Gastroesophageal sphincter (tissue), 4 donors: ENCODE measurements at regions not wholly inside any gene's neighbourhood (a gene's known extent, or its start where the extent isn't known, plus 50 kb on each side); places are given as distances from the start of the nearest gene placed in this dataset.

Source experiments
- ATAC-seq: fragments of 150-250 bp; one replicate; pipeline ENCODE4 v1.9.1; 2016; ENCODE audit warnings: mild to moderate bottlenecking, moderate library complexity
- H3K27ac ChIP-seq, 4 donors: fragments of 200-600 bp; sonication (generic) in 3 of 4; 1 replicate in 3 of 4; 2 replicates in 1 of 4; pipeline ENCODE4 v1.5.1; 2016 to 2019
- H3K27me3 ChIP-seq: fragments of 200-600 bp; sonication (generic); one replicate; pipeline ENCODE4 v1.5.1; 2019
- H3K36me3 ChIP-seq, 2 donors: fragments of 200-600 bp; sonication (generic); one replicate each; pipeline ENCODE4 v1.5.1; 2019; ENCODE audit warnings: control low read depth in 1 of 2
- H3K4me1 ChIP-seq, 3 donors: fragments of 200-600 bp; sonication (generic); 1 replicate in 2 of 3; 2 replicates in 1 of 3; pipeline ENCODE4 v1.5.1; 2016 to 2019; ENCODE audit warnings: control low read depth in 2 of 3
- H3K4me3 ChIP-seq, 2 donors: fragments of 200-600 bp; sonication (generic); one replicate each; pipeline ENCODE4 v1.5.1; 2019; ENCODE audit warnings: mild to moderate bottlenecking in 1 of 2, moderate library complexity in 1 of 2
- H3K9me3 ChIP-seq, 3 donors: fragments of 200-600 bp; sonication (generic); one replicate each; pipeline ENCODE4 v1.5.1; 2017 to 2019; ENCODE audit warnings: control low read depth in 2 of 3
- EP300 ChIP-seq: sonication (generic); formaldehyde crosslinking; IDR thresholded peaks from one replicate; pipeline ENCODE4 v1.6.1; 2017; ENCODE audit warnings: antibody characterized with exemption, mild to moderate bottlenecking
- POLR2A ChIP-seq, 2 donors: fragments of 450-650 bp; IDR thresholded peaks; one replicate each; pipeline ENCODE4 v1.6.1; 2017; ENCODE audit warnings: antibody characterized with exemption in 2 of 2, mild to moderate bottlenecking in 2 of 2, moderate library complexity in 1 of 2
- POLR2AphosphoS5 ChIP-seq: sonication (generic); formaldehyde crosslinking; IDR thresholded peaks from one replicate; pipeline ENCODE4 v1.6.1; 2017; ENCODE audit warnings: antibody characterized with exemption
- WGBS, 2 donors: methylation state at CpG; one replicate each; pipeline ENCODE4 v1.1.5; 2018; ENCODE audit warnings: low coverage in 1 of 2; 5-methylcytosine and 5-hydroxymethylcytosine counted together
- TF ChIP-seq, protein P1 (sequence below), 4 experiments: fragments of 200-600 bp in 2 of 4; fragments of 450-650 bp in 2 of 4; sonication (generic) in 1 of 4; IDR thresholded peaks; one replicate each; pipeline ENCODE4 v1.5.1; 2017 to 2019; ENCODE audit warnings: antibody characterized with exemption in 4 of 4, mild to moderate bottlenecking in 2 of 4, moderate library complexity in 2 of 4

DNA sequence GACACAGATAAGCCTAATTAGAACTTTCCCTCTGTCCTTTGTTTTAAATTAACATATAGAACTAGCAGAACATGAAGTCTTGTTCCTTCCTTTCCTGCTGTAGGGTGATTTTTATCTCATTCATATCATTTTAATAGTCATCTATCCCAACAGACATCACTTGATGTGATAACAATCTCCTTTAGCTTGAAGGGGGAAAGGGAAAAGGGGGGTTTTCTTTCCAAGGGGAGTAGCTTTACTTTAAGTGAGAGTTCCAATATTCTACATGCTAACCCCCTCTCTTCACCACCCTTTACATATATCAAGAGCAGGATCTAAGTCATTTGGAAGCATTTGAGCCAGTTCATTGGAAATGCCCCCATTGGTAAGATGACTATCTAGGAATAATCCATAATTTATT, 241.9 kb downstream of the HHIPL2 start:
- ATAC-seq = no peak
- Histone ChIP-seq H3K27ac (no peak overlapping the region), H3K4me3 (no peak overlapping the region), H3K27me3 (no peaks in the 10 kb centered on the region), H3K4me1 (no peaks in the 10 kb centered on the region), H3K9me3 (no peaks in the 10 kb centered on the region), H3K36me3 (no peaks in the 10 kb centered on the region)
- TF ChIP-seq, protein P1, sequence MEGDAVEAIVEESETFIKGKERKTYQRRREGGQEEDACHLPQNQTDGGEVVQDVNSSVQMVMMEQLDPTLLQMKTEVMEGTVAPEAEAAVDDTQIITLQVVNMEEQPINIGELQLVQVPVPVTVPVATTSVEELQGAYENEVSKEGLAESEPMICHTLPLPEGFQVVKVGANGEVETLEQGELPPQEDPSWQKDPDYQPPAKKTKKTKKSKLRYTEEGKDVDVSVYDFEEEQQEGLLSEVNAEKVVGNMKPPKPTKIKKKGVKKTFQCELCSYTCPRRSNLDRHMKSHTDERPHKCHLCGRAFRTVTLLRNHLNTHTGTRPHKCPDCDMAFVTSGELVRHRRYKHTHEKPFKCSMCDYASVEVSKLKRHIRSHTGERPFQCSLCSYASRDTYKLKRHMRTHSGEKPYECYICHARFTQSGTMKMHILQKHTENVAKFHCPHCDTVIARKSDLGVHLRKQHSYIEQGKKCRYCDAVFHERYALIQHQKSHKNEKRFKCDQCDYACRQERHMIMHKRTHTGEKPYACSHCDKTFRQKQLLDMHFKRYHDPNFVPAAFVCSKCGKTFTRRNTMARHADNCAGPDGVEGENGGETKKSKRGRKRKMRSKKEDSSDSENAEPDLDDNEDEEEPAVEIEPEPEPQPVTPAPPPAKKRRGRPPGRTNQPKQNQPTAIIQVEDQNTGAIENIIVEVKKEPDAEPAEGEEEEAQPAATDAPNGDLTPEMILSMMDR (IDR thresholded peaks at IDR 0.05) = no peak
- no peak for TF ChIP-seq POLR2AphosphoS5
- no peak for TF ChIP-seq EP300
- no peak for TF ChIP-seq POLR2A (IDR thresholded peaks at IDR 0.05)

GRCh38 chr1:222301652-222302051, 246.3 kb downstream of the HHIPL2 start:
- Histone ChIP-seq H3K9me3 (peaks cover 0 to 17% (median 0%) of the 10 kb centered on the region in 3 donors), H3K4me3 (no peak overlapping the region), H3K36me3 (no peaks in the 10 kb centered on the region), H3K27me3 (no peaks in the 10 kb centered on the region), H3K4me1 (no peaks in the 10 kb centered on the region), H3K27ac (no peak overlapping the region)
- 47 to 79% methylated on average over 2 of the region's 2 CpGs for WGBS, 2 donors
- no peak for ATAC-seq
- TF ChIP-seq POLR2A (IDR thresholded peaks at IDR 0.05) (no peak), POLR2AphosphoS5 (no peak), EP300 (no peak)
- TF ChIP-seq, protein P1 (IDR thresholded peaks at IDR 0.05) = no peak

GRCh38 chr1:222299524-222299923, 248.4 kb downstream of the HHIPL2 start:
- no peaks in the 10 kb centered on the region for H3K27me3 ChIP-seq
- no peak for ATAC-seq
- TF ChIP-seq EP300 (no peak), POLR2AphosphoS5 (no peak), POLR2A (IDR thresholded peaks at IDR 0.05) (no peak)
- no peaks in the 10 kb centered on the region for H3K36me3 ChIP-seq
- no peak overlapping the region for H3K4me3 ChIP-seq
- H3K4me1 ChIP-seq = no peaks in the 10 kb centered on the region
- peaks cover 0 to 24% (median 0%) of the 10 kb centered on the region in 3 donors for H3K9me3 ChIP-seq
- H3K27ac ChIP-seq = no peak overlapping the region
- WGBS, 2 donors = 44 to 73% methylated on average over 1 of the region's 1 CpG

- no peaks in the 10 kb centered on the region for H3K36me3 ChIP-seq
- WGBS, 2 donors = 89 to 97% methylated on average over 2 of the region's 2 CpGs
- H3K9me3 ChIP-seq = peaks cover 0 to 15% (median 0%) of the 10 kb centered on the region in 3 donors
- ATAC-seq = no peak
- H3K4me3 ChIP-seq = no peak overlapping the region
- H3K27me3 ChIP-seq = no peaks in the 10 kb centered on the region
- TF ChIP-seq POLR2AphosphoS5 = no peak
- TF ChIP-seq POLR2A (IDR thresholded peaks at IDR 0.05) = no peak
- TF ChIP-seq EP300 = no peak
- TF ChIP-seq, protein P1 (IDR thresholded peaks at IDR 0.05) = no peak
- H3K27ac ChIP-seq = no peak overlapping the region
- no peaks in the 10 kb centered on the region for H3K4me1 ChIP-seq
Observed at GRCh38 chr1:222290866-222291265, 257.0 kb downstream of the HHIPL2 start.

- 63 to 64% methylated on average over 4 of the region's 5 CpGs for WGBS, 2 donors
- Histone ChIP-seq H3K27me3 (no peaks in the 10 kb centered on the region), H3K9me3 (no peaks in the 10 kb centered on the region), H3K27ac (no peak overlapping the region), H3K4me3 (no peak overlapping the region), H3K4me1 (peaks cover 0 to 4% (median 0%) of the 10 kb centered on the region in 3 donors), H3K36me3 (no peaks in the 10 kb centered on the region)
- TF ChIP-seq POLR2A (IDR thresholded peaks at IDR 0.05) = no peak
- TF ChIP-seq, protein P1 (IDR thresholded peaks at IDR 0.05) = no peak
- no peak for TF ChIP-seq POLR2AphosphoS5
- no peak for TF ChIP-seq EP300
- ATAC-seq = no peak
Observed at GRCh38 chr1:222288053-222288452, 259.9 kb downstream of the HHIPL2 start.
